ENCODE measurements at regions not wholly inside any gene's neighbourhood (a gene's known extent, or its start where the extent isn't known, plus 50 kb on each side); places are given as distances from the start of the nearest gene placed in this dataset.

DNA sequence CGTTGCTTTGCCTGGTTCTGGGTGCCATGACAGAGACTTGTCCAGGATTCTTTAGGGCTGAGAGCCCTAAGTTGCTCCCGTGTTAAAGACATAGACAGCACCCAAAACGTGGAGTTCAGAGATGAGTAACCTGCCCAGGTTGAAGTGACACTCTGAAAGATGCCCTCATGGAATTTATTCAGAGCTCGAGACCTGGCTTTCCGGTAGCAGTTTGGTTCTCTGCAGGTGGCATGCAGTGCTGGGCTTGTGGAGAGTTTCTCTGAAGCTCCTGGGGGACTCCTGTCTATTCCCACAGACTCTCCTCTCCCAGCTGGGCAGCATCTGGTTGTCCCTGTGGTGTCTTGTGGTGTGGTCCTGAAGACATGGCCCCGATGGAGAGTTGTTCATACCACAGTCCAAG lies 241.0 kb downstream of the RHOU start:
- DNase-seq (ENCODE audit: low read depth): no peak

DNA sequence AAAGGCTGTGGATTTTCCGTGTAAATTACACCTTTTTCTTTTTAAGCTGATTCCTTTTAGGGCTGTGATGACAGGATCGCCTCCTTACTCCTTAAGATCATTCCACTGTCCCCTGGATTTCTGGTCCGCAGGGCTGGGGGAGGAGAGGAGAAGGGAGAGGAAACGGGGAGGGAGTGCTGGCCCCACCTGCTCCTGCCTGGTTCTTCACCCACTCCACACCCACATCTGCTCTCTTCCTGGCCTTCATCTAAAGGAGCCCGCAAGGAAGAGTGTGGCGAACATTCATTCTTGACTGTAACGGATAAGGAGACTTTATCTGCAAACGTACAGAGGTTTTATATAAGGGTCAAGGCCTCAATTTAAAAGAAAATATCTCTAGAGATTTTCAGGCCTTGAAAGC lies 242.0 kb downstream of the RHOU start:
- DNase-seq (ENCODE audit: low read depth): no peak

DNA sequence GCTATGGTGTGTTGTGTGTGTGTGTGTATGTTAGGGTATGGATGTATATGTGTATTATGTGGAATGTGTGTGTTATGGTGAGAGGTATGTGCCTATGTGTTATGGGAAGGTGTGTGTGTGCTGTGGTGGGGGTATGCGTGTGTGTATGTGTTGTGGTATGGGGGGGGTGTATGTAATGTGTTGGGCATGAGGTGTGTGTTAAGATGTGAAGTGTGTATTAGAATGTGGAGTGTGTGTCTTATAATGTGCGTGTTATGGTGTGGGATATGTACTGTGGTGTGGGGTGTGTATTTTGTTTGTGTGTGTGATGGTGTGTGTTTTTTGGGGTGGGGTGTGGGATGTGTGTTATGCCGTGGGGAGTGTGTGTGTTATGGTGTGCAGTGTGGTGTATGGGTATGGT lies 242.5 kb downstream of the RHOU start:
- no peak for DNase-seq (ENCODE audit: low read depth)

DNA sequence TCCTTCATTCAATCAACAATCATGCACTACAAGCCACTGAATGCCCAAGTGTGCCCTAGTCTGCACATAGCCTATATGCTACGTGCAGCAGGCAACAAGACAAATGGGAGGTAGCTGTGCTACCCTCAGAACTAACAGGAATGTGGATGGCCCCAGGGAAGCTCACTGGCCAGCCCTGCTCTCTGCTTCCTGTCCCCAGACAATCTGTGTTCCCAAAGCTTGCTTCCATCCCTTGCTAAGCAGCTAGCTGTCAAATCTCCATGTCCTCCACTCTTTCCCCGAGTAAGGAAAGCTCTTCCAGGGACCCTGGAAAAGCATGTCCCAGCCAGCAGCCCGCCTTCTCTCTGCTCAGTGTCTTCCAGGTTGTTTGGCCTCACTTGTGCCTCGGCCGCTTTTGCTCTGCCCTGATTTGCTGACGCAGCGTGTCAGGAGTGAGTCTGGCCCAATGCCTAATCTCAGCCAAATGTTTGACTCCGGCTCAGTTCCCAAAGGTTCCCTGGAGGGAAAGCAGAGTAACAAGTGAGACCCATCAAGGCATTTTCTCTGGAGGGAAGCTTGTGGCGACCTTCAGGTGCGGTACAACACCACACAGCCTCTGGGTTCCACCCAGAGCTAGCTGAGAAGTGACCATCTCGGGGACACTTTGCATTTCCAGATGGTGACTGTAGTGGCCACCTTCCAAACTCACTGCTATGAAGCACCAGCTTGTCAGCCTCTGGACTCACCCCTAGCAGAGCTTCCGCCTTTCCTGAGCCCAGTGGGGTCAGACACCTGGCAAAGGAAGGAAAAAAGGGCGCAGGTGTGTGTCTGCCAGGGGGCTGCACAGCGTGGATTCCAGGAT lies 243.4 kb downstream of the RHOU start:
- DNase-seq (ENCODE audit: low read depth): no peak

DNA sequence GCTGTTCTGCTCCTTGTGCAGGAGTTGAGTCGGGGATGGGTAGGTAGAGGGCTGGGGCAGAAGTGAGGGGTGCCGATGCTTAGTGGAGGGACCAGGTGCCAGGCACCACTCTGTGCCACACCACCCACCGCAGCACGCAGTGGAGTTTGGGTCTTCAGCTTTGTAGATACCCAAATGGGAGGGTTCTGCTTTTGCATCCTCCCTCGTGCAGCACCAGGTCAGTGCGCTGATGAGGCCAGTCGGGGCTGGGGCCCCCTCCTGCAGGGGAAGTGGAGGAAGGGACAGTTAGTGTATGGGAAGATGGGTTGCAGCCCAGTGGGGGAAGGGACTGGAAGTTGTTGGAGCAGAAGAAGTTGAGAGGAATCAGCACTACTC lies 244.0 kb downstream of the RHOU start:
- DNase-seq (ENCODE audit: low read depth): no peak

DNA sequence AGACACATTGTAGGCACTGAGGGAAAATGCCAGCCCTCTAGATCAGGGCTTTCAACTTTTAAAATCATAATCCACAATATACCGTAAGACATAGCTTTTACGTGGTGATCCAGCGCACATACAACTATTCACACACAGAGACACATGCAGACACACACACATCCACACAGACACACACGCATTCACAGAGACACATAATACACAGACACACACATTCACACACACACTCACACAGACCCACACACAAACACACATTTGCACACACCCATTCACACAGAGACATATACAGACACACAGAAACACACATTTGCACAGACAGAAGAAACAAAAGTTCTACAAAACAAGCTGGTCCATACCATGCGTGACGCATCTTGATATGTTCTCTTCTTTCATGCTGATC lies 244.5 kb downstream of the RHOU start:
- no peak for DNase-seq (ENCODE audit: low read depth)

DNA sequence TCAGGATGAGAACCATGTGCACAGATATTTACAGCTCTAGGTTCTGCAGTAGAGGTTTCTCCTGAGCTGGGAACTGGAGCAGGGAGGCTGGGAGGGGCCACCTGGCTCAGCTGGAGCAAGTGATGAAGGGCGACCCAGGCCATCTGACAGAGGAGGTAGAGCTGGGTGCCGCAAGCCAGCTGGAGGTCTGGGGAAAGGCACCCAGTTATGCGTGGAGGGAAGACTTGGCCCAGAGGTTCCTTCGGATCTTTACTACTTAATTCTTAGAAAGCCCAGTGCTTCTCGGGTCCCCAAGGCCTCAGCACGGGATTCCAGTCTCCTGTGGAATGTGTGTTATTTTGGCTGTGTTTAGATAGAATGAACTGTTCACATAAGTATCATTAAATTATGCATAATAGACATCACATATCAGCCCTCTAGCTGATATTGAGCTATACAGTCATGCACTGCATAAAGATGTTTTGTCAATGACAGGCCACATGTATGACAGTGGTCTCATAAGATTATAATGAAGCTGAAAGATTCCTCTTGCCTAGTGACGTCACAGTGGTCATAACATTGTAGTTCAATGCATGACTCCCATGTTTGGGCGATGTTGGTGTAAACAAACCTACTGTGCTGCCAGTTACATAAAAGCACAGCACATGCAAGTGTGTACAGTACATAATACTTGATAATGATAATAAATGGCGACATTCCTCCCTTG lies 245.1 kb downstream of the RHOU start:
- DNase-seq (ENCODE audit: low read depth): no peak

DNA sequence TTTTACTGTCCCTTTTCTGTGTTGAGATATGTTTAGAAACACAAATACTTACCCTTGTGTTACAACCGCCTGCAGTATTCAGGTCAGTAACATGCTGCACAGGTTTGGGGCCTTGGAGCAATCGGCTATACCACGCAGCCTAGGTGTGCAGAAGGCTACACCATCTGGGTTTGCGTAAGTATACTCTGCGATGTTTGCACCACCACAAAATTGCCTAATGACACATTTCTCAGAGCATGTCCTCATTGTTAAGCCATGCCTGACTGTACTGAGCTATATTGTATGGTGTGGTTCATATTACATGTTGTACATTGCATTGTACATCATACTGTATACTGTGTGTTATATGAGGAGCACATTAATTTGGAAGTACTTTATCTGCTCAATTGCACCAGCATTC lies 247.4 kb downstream of the RHOU start:
- DNase-seq (ENCODE audit: low read depth): no peak

DNA sequence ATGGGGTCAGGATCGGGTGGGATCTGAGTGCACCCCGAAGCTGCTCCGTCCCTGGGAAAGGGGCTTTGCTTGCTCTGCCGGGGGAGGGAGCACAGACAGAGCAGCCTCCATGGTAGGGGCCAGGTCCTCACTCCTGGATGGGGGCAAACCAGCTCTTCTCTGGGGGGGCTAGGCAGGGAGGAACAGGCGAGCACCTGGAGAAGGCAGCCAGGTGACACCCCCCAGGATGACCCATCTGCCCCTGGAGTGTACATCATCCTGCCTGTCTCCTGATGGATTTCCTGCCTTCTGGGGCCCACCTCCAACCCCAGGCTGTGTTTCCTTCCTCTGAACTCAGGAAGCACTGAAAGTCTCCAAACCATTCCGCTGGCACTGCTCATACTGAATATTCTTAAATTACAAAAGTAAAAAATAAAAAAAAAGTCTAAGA lies 248.0 kb downstream of the RHOU start:
- no peak for DNase-seq (ENCODE audit: low read depth)

DNA sequence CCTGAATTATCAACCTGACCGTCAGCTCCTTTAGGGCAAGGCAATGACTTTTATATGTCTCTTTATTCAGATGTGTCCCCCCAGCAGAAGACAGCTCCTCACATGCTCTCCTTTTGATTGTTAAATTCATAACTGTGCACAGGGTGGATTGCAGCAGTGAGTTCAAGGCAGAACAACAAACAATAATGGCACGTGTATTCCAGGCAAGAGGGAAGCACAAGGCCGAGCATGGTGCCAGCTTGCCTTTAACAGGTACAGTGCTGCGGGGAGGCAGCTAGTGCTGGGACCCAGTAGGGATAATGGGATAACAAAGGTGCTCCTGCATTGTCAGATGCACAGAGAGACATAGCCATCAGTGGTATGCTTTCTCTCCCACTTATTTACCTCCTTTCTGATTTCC lies 248.4 kb downstream of the RHOU start:
- no peak for DNase-seq (ENCODE audit: low read depth)

DNA sequence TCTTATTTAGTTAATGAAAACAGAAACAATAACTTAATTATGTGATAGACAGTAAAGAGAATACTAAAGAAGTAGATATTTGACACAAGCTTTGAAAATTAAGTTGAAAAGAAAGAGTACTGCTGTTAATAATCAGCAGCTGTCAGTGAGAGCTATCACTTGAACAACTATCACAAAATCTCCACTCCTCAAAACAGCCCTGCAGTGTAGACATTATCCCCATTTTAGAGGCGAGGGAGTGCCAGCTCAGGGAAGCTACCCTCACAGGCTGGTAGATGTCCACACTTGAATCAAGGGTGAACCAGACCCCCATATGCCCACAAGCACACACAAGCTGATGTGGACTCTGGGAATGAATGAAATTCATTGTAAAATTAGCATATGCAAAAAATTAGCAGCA lies 248.8 kb downstream of the RHOU start:
- DNase-seq (ENCODE audit: low read depth): no peak

DNA sequence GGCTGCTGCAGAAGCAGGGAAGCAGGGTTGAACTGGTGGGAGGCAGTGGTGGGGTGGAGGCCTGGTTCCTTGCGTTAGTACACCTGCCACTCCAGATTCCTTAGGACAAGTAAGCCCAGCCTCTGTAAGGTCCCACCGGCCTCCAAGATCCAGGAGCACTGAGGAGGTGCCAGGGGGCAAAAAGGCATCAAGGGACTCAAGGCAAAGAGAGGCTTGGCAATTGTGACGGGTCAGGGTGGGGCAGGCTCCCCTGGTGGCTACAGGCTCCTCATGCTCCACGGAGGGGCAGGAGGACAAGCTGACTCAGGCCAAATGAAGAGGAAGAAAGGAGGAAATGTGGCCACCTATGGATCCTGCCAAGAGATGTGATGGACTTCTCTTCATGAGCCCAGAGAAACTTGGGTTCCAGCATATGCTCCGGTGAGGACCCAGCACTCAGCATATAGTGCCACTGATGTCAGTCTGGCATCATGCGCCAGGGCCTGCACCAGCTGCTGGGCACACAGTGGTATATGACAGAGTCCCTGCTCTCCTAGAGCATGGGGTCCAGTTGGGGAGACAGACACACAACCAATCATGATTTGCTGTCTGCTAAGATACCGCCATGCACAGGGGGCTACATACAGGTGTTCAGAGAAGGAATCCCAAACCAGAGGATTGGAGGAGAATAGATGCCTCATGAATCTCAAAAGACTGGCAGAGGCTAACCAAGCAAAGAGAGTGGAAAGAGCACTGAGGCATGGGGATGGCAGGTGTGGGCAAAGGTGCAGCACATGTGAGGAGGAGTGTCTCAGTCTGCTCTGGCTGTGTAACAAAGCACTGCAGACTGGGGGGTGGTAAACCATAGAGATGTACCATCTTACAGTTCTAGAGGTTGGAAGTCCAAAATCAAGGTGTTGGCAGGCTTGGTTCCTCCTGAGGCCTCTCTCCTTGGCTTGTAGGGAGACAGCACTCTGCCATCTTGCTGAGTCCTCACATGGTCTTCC lies 249.7 kb downstream of the RHOU start:
- DNase-seq (ENCODE audit: low read depth): no peak

DNA sequence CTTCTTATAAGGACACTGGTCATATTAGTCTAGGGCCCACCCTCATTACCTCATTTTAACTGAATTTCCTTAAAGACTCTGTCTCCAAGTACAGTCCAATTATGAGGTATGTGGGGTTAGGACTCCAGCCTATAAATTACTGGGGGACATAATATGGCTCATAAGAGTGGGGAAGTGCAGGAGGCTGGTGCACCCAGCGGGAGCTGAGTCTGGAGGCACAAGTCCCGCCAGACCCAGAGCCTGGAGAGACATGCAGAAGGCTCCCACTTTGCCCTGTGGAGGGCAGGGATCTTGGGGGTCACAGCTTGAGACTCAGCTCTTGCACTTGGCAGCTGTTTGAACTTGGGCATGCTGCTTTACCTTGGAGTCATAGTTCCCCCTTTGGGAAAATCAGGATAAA lies 250.4 kb downstream of the RHOU start:
- DNase-seq (ENCODE audit: low read depth): no peak

DNA sequence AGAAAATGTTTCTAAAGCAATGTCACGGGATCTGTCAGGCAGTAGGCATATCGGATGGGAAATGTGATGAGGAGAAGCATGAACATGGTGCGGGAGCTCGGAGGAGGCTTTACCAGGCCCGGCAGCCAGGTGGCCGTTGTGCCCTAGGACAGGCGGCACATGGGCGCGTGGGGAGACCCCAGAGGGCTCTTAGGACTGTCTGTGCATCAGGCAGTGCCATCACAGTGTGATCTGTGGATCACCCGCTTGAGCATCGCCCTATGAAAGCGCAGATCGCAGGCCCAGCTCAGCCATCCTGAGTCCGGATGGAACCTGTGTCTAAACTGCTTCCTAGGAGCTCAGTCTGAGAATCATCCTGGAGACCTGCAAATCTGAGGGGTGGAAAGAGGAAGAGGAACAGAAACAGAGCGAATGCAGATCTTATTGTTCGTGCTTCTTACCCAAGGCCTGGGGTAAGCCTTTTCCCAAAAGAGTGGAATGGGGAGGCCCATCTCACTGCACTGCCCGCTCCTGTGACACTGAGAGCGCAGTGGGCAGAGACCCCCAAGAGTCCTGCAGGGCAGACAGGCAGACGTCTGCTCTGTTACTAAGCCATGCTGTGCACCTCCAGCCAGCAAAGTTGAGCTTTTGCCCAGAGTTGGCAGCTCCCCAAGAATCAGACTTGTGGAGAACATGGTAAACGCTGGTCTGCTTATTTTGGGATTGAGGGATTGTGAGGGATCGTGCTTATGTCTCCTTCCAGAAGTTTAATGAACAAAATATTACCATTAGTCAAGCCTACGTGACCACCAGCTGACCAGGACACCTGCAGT lies 251.0 kb downstream of the RHOU start:
- no peak for DNase-seq (ENCODE audit: low read depth)

DNA sequence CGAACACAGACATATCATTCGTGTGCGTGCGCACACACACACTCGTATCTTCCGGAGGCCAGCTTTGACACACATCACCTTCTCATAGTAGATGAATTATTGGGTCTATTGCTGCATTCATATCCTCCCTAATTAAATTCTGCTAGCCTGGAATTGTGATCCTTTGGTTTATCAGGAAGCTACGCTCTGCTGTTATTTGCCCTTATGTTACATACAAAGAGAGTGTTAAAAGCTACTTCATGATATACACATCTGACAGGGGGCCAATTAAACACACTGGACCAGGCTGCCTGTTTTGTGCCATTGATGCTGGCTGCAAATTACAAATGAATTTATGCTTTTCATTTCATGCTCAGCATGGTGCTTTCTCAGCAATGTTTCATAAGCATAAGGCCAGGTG lies 252.0 kb downstream of the RHOU start:
- DNase-seq (ENCODE audit: low read depth): no peak

DNA sequence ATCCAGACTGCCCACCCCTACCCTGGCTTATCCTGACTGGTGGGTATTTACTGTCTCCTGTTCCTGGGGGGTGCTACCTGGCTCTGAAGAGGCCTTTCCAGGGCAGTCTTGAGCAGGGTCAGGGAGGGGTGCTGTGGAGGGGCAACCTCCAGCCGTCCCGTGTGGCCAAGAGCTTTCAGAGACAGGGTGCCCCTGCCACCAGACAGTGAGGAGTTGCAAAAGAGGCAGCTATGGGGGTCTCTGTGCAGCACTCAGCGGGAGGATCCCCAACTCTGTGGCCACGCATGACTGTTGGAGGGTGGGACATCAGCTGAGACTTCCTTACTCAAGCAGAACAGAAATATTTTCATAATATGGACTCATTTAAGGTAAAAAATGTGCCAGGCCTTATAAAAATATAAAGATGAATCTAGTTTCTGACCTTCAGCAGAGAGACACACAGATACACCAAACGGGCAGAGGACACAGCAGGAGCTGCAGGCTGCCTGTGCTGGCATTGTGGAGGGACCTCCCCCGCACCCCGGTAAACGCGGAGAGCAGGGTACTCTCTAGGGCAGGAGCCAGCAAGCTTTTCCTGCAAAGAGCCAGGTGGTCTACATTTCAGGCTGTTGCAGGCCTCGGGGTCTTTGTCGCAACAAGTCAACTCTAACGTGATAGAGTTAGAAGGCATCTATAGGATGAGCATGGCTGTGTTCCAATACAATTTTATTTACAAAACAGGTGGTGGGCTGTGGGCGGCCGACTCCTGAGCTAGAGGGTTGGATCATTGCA lies 252.6 kb downstream of the RHOU start:
- DNase-seq (ENCODE audit: low read depth): no peak

DNA sequence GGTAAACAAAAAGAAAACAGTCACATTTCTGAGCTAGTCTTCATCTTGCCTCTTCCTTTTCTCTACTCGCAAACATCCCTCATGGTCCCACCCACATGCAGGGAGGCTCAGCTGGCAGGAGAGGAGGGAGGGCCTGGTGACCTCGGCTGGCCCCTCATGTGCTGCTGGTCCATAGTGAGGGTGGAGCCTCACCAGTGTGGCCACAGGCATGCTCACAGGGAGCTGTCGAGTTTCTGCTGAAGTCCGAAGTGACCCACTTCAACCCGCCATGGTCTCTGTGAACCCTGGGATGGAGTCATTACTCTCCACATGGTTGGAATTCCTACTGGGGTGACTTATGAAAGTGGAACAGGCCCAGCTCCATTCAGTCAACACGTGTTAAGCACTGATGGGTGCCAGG lies 253.4 kb downstream of the RHOU start:
- no peak for DNase-seq (ENCODE audit: low read depth)

DNA sequence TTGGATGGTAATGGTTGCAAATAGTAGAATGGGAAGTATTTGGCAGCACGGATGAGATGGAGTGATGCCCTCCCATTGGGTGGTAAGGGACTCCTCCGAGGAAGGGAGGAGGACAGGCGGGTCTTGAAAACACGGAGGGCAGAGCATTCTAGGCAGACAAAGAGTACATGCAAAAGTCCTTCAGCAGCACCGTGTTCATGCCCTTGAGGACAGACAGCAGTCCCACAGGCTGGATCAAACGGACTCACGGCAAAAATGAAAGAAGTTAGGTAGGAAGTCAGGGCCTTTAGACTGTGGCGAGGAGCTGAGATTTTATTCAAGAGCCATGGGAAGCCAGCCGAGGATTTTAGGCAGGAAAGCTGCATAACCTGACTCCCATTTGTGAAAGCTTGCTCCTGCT lies 253.9 kb downstream of the RHOU start:
- DNase-seq (ENCODE audit: low read depth): no peak

DNA sequence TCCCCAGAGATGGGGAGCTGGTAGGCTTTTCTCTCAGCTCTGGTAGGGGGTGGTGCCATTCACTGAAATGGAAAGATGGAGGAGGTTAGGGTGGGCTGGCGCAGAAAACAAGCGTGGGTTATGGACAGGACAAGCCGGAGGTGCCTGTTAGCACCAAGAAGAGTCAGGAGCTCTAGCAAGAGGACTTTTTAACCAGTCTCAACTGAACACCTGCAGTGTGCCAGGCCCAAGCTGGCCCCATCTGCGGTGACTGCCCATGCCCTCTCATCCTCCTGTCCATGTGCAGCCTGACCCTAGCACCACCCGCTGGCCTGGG lies 254.4 kb downstream of the RHOU start:
- no peak for DNase-seq (ENCODE audit: low read depth)

DNA sequence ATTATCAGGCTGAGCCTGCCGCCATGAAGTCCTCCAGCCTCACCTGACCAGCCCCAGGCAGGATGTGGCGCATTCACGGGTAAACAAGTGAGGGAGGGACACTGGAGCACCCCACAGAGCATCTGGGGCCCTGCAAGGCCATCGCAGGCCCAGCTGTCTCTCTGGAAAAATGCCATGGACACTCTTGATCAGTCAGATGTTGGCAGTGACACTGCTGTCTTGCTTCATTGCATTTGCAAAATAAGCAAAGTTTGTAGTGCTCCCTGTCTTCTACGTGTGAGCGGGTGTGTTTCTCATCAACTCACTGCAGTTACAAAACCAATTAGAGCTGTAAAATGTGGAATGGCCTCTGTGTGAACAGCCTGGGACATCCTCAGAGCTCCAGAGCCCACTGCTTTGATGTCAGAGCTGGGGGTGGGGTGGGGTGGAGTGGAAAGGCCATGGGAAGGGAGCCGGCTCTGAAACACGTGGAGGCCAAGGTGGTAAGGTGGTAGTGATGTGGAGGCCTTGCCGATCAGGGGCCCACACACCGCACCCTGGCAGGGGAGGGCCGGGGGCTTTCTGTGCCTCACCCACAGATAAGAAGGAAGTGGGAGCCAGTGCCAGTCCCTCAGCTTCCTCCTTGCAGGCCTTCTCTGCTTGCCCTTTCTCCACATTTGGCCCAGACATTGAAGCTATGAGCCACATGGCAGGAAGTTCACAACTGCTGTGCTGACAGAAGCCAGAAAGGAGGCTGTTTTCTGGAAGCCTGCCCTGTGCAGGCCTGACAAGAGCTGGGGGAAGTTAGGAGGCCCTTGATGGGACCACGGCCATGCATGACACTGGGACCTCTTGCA lies 254.9 kb downstream of the RHOU start:
- no peak for DNase-seq (ENCODE audit: low read depth)
